ENCODE measurements at regions not wholly inside any gene's neighbourhood (a gene's known extent, or its start where the extent isn't known, plus 50 kb on each side); places are given as distances from the start of the nearest gene placed in this dataset.

GRCh38 chr3:44117736-44118135 is 124.0 kb upstream of the TOPAZ1 start:
- ChIA-PET SMC1A (ENCODE audit: uncharacterized antibody, unreplicated experiment) (no interaction called here), CTCF (interaction anchor here (3.1 kb wide), 1 partner anchor 121 kb away, joined by 18 read pairs; no protein-coding TSS in a partner anchor), POLR2A (no interaction called here), RAD21 (ENCODE audit: unreplicated experiment) (interaction anchor here (1.0 kb wide), 1 partner anchor 73 kb away, joined by 3 read pairs; no protein-coding TSS in a partner anchor)
- FAIRE-seq, result no peak
- ATAC-seq, result no peak
- Histone ChIP-seq H3K79me2 (ENCODE audit: control insufficient read depth, insufficient read depth, low read length) (no peaks in the 10 kb centered on the region), H3K27me3 (replicated peaks in 1 of 2; ENCODE audit: control insufficient read depth in 2 of 2, insufficient read depth in 2 of 2, low read length in 1 of 2) (no peaks in the 10 kb centered on the region; a peak in 1 of 4 replicates), H4K20me1 (ENCODE audit: control insufficient read depth, insufficient read depth) (no peaks in the 10 kb centered on the region; the same call in 1 of the 2 replicates), H3K27ac (ENCODE audit: control insufficient read depth, insufficient read depth) (no peak overlapping the region), H2AFZ (ENCODE audit: control insufficient read depth, low read depth, low read length) (no peak overlapping the region), H3K36me3 (ENCODE audit: control insufficient read depth in 2 of 2, insufficient read depth in 2 of 2, low read length in 1 of 2) (peaks cover 0 to 2% of the 10 kb centered on the region in 2 experiments; a peak in 3 of 4 replicates), H3K9me3 (replicated peaks; ENCODE audit: control insufficient read depth, insufficient read depth, low read length) (no peaks in the 10 kb centered on the region), H3K9ac (ENCODE audit: control insufficient read depth, insufficient read depth, low read length) (no peak overlapping the region), H3K4me1 (ENCODE audit: control insufficient read depth, insufficient read depth, low read length) (no peaks in the 10 kb centered on the region), H3K4me3 (no peak overlapping the region), H3K4me2 (ENCODE audit: control insufficient read depth, insufficient read depth) (no peak overlapping the region)
- DNase-seq (ENCODE audit: low read depth, low spot score), result no peak
- TF ChIP-seq YBX1 (IDR thresholded peaks at IDR 0.05), result no peak
- no peak for TF ChIP-seq FOS (IDR thresholded peaks at IDR 0.05; ENCODE audit: borderline replicate concordance, extremely low read depth, insufficient read length)
- TF ChIP-seq MAX (IDR thresholded peaks at IDR 0.05; ENCODE audit: low read depth, low read length), result no peak
- 38% methylated on average over 5 of the region's 5 CpGs for WGBS (ENCODE audit: insufficient coverage, insufficient replicate concordance, low lambda C conversion rate, missing lambda C conversion rate)
- in situ Hi-C loops (cut with MboI), result no loop called here
- no TSS peak for BruUV-seq (replicated peaks)
- intact Hi-C loops (cut with micrococcal nuclease; ENCODE audit: unreplicated experiment), result no loop called here

- no peak for DNase-seq (ENCODE audit: low read depth, low spot score)
- no peak overlapping the region for H3K4me2 ChIP-seq (ENCODE audit: control insufficient read depth, insufficient read depth)
- BruUV-seq (replicated peaks), result no TSS peak
- H3K9ac ChIP-seq (ENCODE audit: control insufficient read depth, insufficient read depth, low read length), result no peak overlapping the region
- SMC1A ChIA-PET (ENCODE audit: uncharacterized antibody, unreplicated experiment), result interaction anchor here (0.7 to 2.4 kb wide), 5 partner anchors 9 to 125 kb away, joined by 3 to 5 read pairs (median 4); no protein-coding TSS in a partner anchor
- no peak for ATAC-seq
- no peak for FAIRE-seq
- H2AFZ ChIP-seq (ENCODE audit: control insufficient read depth, low read depth, low read length), result no peak overlapping the region
- RAD21 ChIA-PET (ENCODE audit: unreplicated experiment), result no interaction called here
- WGBS (ENCODE audit: insufficient coverage, insufficient replicate concordance, low lambda C conversion rate, missing lambda C conversion rate), result 0% methylated on average over 6 of the region's 6 CpGs
- H3K4me3 ChIP-seq, result no peak overlapping the region
- no peaks in the 10 kb centered on the region for H3K79me2 ChIP-seq (ENCODE audit: control insufficient read depth, insufficient read depth, low read length)
- no peaks in the 10 kb centered on the region; a peak in 1 of 4 replicates for H3K27me3 ChIP-seq (replicated peaks in 1 of 2; ENCODE audit: control insufficient read depth in 2 of 2, insufficient read depth in 2 of 2, low read length in 1 of 2)
- POLR2A ChIA-PET, result interaction anchor here (0.6 kb wide), 1 partner anchor 357 kb away, joined by 3 read pairs; the partner anchor contains the start of gene ZNF445
- no peaks in the 10 kb centered on the region for H3K4me1 ChIP-seq (ENCODE audit: control insufficient read depth, insufficient read depth, low read length)
- no peak overlapping the region for H3K27ac ChIP-seq (ENCODE audit: control insufficient read depth, insufficient read depth)
- no peaks in the 10 kb centered on the region for H3K9me3 ChIP-seq (replicated peaks; ENCODE audit: control insufficient read depth, insufficient read depth, low read length)
- in situ Hi-C loops (cut with MboI), result no loop called here
- intact Hi-C loops (cut with micrococcal nuclease; ENCODE audit: unreplicated experiment), result no loop called here
- CTCF ChIA-PET, result no interaction called here
- H3K36me3 ChIP-seq (ENCODE audit: control insufficient read depth in 2 of 2, insufficient read depth in 2 of 2, low read length in 1 of 2), result peaks cover 0 to 2% of the 10 kb centered on the region in 2 experiments; a peak in 1 of 4 replicates
- H4K20me1 ChIP-seq (ENCODE audit: control insufficient read depth, insufficient read depth), result no peaks in the 10 kb centered on the region; the same call in 1 of the 2 replicates
- TF ChIP-seq ZNF622 (IDR thresholded peaks at IDR 0.05) (no peak), KAT2A (conservative IDR thresholded peaks at IDR 0.05; ENCODE audit: control insufficient read depth, low read depth, low read length) (no peak), BHLHE40 (IDR thresholded peaks at IDR 0.05; ENCODE audit: borderline replicate concordance in 1 of 2, low read depth in 2 of 2, low read length in 1 of 2) (no peak), FOXK2 (IDR thresholded peaks at IDR 0.05) (no peak), ATF3 (IDR thresholded peaks at IDR 0.05; ENCODE audit: borderline replicate concordance, extremely low read depth, low read depth, low read length) (no peak), BCL11A (IDR thresholded peaks at IDR 0.05; ENCODE audit: low read depth, low read length) (no peak), HDAC6 (IDR thresholded peaks at IDR 0.05; ENCODE audit: unreplicated experiment) (no peak), SKIL (IDR thresholded peaks at IDR 0.05; ENCODE audit: low read depth, poor library complexity, severe bottlenecking) (no peak), POLR2A (IDR thresholded peaks at IDR 0.05; ENCODE audit: low read depth, low read length) (no peak)
Observed at GRCh38 chr3:44120721-44121582, 120.7 kb upstream of the TOPAZ1 start.
